GM23338 (cell line): ENCODE measurements at regions not wholly inside any gene's neighbourhood (a gene's known extent, or its start where the extent isn't known, plus 50 kb on each side); places are given as distances from the start of the nearest gene placed in this dataset.

ENCODE experiments used
- CTCF ChIP-seq, 2 experiments: fragments of 200-600 bp in 1 of 2; sonication (generic) in 1 of 2; conservative IDR thresholded peaks; 2 replicates each; pipeline versions ENCODE4 v1.5.1 to v1.6.1; 2016 to 2017; ENCODE audit warnings: antibody characterized with exemption in 2 of 2, low read depth in 2 of 2, mild to moderate bottlenecking in 2 of 2, moderate library complexity in 1 of 2
- ETS1 ChIP-seq: IDR thresholded peaks from 2 replicates; pipeline ENCODE4 v1.6.1; 2016; ENCODE audit warnings: antibody characterized with exemption
- EZH2 ChIP-seq: fragments of 200-600 bp; sonication (generic); IDR thresholded peaks from one replicate; pipeline ENCODE4 v1.8.0; 2017; ENCODE audit warnings: antibody characterized with exemption, mild to moderate bottlenecking, low read depth; ENCODE audit not compliant: unreplicated experiment
- EZH2phosphoT487 ChIP-seq: fragments of 200-600 bp; sonication (generic); IDR thresholded peaks from one replicate; pipeline ENCODE4 v1.8.1; 2018; ENCODE audit warnings: antibody characterized with exemption; ENCODE audit not compliant: unreplicated experiment
- NANOG ChIP-seq: IDR thresholded peaks from 2 replicates; pipeline ENCODE4 v1.6.1; 2016; ENCODE audit warnings: antibody characterized with exemption, borderline replicate concordance
- POLR2AphosphoS5 ChIP-seq: IDR thresholded peaks from 2 replicates; pipeline ENCODE4 v1.6.1; 2016; ENCODE audit warnings: antibody characterized with exemption, low read depth
- TF ChIP-seq, protein P1 (sequence below): IDR thresholded peaks from one replicate; pipeline ENCODE4 v1.6.1; 2018; ENCODE audit warnings: antibody characterized with exemption; ENCODE audit not compliant: unreplicated experiment

DNA sequence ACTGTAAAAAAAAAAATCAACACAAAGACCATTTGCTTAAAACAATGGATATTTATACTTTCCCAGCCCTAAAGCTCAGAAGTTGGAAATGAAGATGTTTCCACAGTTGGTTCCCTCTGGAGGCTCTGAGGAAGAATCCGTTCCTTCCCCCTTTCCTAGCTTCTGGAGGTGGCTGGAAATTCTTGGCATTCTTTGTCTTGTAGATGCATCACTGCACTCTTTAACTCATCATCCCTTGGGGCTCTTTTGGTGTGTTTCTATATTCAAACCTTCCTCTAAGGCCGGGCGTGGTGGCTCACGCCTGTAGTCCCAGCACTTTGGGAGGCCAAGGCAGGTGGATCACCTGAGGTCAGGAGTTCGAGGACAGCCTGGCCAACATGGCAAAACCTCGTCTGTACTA lies 78.7 kb downstream of the VCX3A start:
- TF ChIP-seq CTCF (conservative IDR thresholded peaks at IDR 0.05; ENCODE audit: low read depth in 2 of 2) (no peak), EZH2 (no peak), POLR2AphosphoS5 (no peak), EZH2phosphoT487 (no peak), ETS1 (no peak), NANOG (no peak)
- TF ChIP-seq, protein P1, sequence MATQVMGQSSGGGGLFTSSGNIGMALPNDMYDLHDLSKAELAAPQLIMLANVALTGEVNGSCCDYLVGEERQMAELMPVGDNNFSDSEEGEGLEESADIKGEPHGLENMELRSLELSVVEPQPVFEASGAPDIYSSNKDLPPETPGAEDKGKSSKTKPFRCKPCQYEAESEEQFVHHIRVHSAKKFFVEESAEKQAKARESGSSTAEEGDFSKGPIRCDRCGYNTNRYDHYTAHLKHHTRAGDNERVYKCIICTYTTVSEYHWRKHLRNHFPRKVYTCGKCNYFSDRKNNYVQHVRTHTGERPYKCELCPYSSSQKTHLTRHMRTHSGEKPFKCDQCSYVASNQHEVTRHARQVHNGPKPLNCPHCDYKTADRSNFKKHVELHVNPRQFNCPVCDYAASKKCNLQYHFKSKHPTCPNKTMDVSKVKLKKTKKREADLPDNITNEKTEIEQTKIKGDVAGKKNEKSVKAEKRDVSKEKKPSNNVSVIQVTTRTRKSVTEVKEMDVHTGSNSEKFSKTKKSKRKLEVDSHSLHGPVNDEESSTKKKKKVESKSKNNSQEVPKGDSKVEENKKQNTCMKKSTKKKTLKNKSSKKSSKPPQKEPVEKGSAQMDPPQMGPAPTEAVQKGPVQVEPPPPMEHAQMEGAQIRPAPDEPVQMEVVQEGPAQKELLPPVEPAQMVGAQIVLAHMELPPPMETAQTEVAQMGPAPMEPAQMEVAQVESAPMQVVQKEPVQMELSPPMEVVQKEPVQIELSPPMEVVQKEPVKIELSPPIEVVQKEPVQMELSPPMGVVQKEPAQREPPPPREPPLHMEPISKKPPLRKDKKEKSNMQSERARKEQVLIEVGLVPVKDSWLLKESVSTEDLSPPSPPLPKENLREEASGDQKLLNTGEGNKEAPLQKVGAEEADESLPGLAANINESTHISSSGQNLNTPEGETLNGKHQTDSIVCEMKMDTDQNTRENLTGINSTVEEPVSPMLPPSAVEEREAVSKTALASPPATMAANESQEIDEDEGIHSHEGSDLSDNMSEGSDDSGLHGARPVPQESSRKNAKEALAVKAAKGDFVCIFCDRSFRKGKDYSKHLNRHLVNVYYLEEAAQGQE: no peak
